ENCODE measurements at regions not wholly inside any gene's neighbourhood (a gene's known extent, or its start where the extent isn't known, plus 50 kb on each side); places are given as distances from the start of the nearest gene placed in this dataset.
"Not testable (repeated sequence)": the region's sequence is repeated elsewhere in the genome, so short reads cannot be mapped to it uniquely, and the experiment has no call there.

GRCh38 chr1:70778056-70778762, 269.4 kb downstream of the PTGER3 start:
- Histone ChIP-seq H3K36me3 (no peaks in the 10 kb centered on the region), H3K27me3 (ENCODE audit: insufficient read depth, low read depth, severe bottlenecking) (no peaks in the 10 kb centered on the region), H3K9me3 (ENCODE audit: severe bottlenecking) (no peaks in the 10 kb centered on the region), H3K27ac (no peak overlapping the region), H3K4me3 (ENCODE audit: low read depth, low read length) (no peak overlapping the region)
- DNase-seq, result no peak
- no peak for TF ChIP-seq CTCF (IDR thresholded peaks at IDR 0.05; ENCODE audit: low read depth, low read length)

GRCh38 chr1:70778934-70779333, 268.7 kb downstream of the PTGER3 start:
- no peaks in the 10 kb centered on the region for H3K27me3 ChIP-seq (ENCODE audit: insufficient read depth, low read depth, severe bottlenecking)
- H3K4me3 ChIP-seq (ENCODE audit: low read depth, low read length), result no peak overlapping the region
- H3K9me3 ChIP-seq (ENCODE audit: severe bottlenecking), result no peaks in the 10 kb centered on the region
- no peaks in the 10 kb centered on the region for H3K36me3 ChIP-seq
- TF ChIP-seq CTCF (IDR thresholded peaks at IDR 0.05; ENCODE audit: low read depth, low read length), result no peak
- DNase-seq, result no peak
- no peak overlapping the region for H3K27ac ChIP-seq

- no peak for DNase-seq
Observed at GRCh38 chr1:70779571-70779970, 268.0 kb downstream of the PTGER3 start.

GRCh38 chr1:70785287-70785686, 262.3 kb downstream of the PTGER3 start:
- no peak for DNase-seq
- TF ChIP-seq CTCF (IDR thresholded peaks at IDR 0.05; ENCODE audit: low read depth, low read length), result no peak
- H3K27ac ChIP-seq, result no peak overlapping the region
- no peaks in the 10 kb centered on the region for H3K36me3 ChIP-seq
- H3K9me3 ChIP-seq (ENCODE audit: severe bottlenecking), result no peaks in the 10 kb centered on the region
- no peaks in the 10 kb centered on the region for H3K27me3 ChIP-seq (ENCODE audit: insufficient read depth, low read depth, severe bottlenecking)
- no peak overlapping the region for H3K4me3 ChIP-seq (ENCODE audit: low read depth, low read length)

More at GRCh38 chr1:70779571-70779970, 268.0 kb downstream of the PTGER3 start:
- H3K4me3 ChIP-seq (ENCODE audit: low read depth, low read length), result no peak overlapping the region
- no peak for TF ChIP-seq CTCF (IDR thresholded peaks at IDR 0.05; ENCODE audit: low read depth, low read length)
- H3K27me3 ChIP-seq (ENCODE audit: insufficient read depth, low read depth, severe bottlenecking), result no peaks in the 10 kb centered on the region
- H3K27ac ChIP-seq, result no peak overlapping the region
- no peaks in the 10 kb centered on the region for H3K9me3 ChIP-seq (ENCODE audit: severe bottlenecking)
- no peaks in the 10 kb centered on the region for H3K36me3 ChIP-seq

GRCh38 chr1:70790232-70790923, 257.2 kb downstream of the PTGER3 start:
- no peak overlapping the region for H3K27ac ChIP-seq
- H3K4me3 ChIP-seq (ENCODE audit: low read depth, low read length), result no peak overlapping the region
- H3K36me3 ChIP-seq, result no peaks in the 10 kb centered on the region
- TF ChIP-seq CTCF (IDR thresholded peaks at IDR 0.05; ENCODE audit: low read depth, low read length), result no peak
- H3K9me3 ChIP-seq (ENCODE audit: severe bottlenecking), result no peaks in the 10 kb centered on the region
- H3K27me3 ChIP-seq (ENCODE audit: insufficient read depth, low read depth, severe bottlenecking), result no peaks in the 10 kb centered on the region
- DNase-seq, result no peak

GRCh38 chr1:70795064-70795463, 252.6 kb downstream of the PTGER3 start:
- H3K36me3 ChIP-seq; H3K4me3 ChIP-seq (ENCODE audit: low read depth, low read length); H3K27me3 ChIP-seq (ENCODE audit: insufficient read depth, low read depth, severe bottlenecking); H3K27ac ChIP-seq; H3K9me3 ChIP-seq (ENCODE audit: severe bottlenecking); DNase-seq: not testable (repeated sequence)

- H3K4me3 ChIP-seq (ENCODE audit: low read depth, low read length); H3K36me3 ChIP-seq; DNase-seq; H3K27me3 ChIP-seq (ENCODE audit: insufficient read depth, low read depth, severe bottlenecking); H3K9me3 ChIP-seq (ENCODE audit: severe bottlenecking); H3K27ac ChIP-seq: not testable (repeated sequence)
Observed at GRCh38 chr1:70796298-70796697, 251.3 kb downstream of the PTGER3 start.

- not testable (repeated sequence) for H3K27me3 ChIP-seq (ENCODE audit: insufficient read depth, low read depth, severe bottlenecking); H3K9me3 ChIP-seq (ENCODE audit: severe bottlenecking); DNase-seq; H3K4me3 ChIP-seq (ENCODE audit: low read depth, low read length); H3K36me3 ChIP-seq; H3K27ac ChIP-seq
Observed at GRCh38 chr1:70802625-70803024, 245.0 kb downstream of the PTGER3 start.
